GM10266 (cell line): ENCODE measurements at regions not wholly inside any gene's neighbourhood (a gene's known extent, or its start where the extent isn't known, plus 50 kb on each side); places are given as distances from the start of the nearest gene placed in this dataset.

ENCODE experiments used
- DNase-seq: peaks from one replicate; pipeline ENCODE4 v3.0.0; 2012; ENCODE audit errors: extremely low spot score
- TF ChIP-seq, protein P1 (sequence below): IDR thresholded peaks from 2 replicates; pipeline ENCODE4 v1.5.1; 2012; ENCODE audit warnings: mild to moderate bottlenecking, low read depth; ENCODE audit not compliant: control insufficient read depth, insufficient read depth; ENCODE audit errors: missing control alignments

DNA sequence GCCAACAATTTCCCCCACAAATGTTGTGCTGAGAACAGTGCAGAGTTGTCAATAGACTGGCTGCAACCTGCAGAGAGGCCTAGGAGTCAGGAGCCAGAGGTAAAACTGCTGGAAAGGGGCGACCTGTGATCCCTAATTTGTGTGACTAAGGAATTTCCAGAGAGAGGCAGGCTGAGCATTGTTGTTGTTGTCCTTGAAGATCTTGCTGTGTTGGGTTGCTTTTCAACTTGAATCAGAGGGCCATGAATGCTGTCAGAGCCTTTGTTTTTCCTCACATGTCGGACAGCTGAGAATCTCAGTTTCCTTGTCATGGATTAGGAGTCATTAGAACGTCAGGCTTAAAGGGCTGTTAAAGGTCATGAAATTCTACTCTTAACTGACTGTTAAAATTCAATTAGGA lies 134.6 kb upstream of the ASTN2 start:
- TF ChIP-seq, protein P1, sequence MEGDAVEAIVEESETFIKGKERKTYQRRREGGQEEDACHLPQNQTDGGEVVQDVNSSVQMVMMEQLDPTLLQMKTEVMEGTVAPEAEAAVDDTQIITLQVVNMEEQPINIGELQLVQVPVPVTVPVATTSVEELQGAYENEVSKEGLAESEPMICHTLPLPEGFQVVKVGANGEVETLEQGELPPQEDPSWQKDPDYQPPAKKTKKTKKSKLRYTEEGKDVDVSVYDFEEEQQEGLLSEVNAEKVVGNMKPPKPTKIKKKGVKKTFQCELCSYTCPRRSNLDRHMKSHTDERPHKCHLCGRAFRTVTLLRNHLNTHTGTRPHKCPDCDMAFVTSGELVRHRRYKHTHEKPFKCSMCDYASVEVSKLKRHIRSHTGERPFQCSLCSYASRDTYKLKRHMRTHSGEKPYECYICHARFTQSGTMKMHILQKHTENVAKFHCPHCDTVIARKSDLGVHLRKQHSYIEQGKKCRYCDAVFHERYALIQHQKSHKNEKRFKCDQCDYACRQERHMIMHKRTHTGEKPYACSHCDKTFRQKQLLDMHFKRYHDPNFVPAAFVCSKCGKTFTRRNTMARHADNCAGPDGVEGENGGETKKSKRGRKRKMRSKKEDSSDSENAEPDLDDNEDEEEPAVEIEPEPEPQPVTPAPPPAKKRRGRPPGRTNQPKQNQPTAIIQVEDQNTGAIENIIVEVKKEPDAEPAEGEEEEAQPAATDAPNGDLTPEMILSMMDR, result no peak
- no peak for DNase-seq

- TF ChIP-seq, protein P1, result no peak
- DNase-seq, result no peak
Measured at GRCh38 chr9:117548556-117548955, 133.7 kb upstream of the ASTN2 start.

- TF ChIP-seq, protein P1, result no peak
- no peak for DNase-seq
Measured at GRCh38 chr9:117547904-117548303, 133.0 kb upstream of the ASTN2 start.

DNA sequence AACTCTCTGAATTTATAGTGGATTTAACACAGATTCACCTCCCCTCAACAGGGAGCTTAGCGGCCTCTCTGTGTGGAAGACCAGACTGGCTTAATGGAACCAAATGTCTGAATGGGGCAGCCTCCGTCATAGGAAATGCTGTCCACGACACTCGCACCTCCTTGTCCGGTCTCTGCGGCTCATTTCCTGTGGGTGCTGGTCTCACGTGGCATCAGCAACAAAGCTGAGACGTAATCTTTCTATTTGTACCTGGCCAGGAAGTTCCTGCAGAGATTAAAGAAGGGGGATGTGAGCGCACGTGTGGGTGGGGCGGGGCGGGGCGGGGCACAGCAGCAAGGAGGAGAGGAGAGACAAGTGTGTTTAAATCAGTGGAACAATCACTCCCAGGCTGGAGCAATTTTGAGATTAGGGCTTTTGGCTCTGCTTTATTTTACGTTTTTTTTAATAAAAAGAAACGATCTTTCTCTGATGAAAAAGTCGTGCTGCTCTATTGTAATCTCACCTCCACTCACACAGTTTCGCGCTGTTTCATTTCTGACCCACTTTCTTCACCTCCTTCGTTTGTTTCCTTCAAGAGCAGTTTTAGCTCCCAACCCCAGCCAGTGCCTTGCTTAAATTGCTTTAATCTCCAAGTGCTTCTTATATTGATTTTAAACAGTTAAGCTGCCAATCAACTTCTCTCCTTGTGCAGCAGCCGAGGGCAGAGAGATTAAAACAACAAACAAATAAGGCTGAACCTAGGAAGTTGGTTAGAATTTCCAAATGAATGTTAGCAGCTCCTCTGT lies 132.2 kb upstream of the ASTN2 start:
- TF ChIP-seq, protein P1, result no peak
- DNase-seq, result no peak

DNA sequence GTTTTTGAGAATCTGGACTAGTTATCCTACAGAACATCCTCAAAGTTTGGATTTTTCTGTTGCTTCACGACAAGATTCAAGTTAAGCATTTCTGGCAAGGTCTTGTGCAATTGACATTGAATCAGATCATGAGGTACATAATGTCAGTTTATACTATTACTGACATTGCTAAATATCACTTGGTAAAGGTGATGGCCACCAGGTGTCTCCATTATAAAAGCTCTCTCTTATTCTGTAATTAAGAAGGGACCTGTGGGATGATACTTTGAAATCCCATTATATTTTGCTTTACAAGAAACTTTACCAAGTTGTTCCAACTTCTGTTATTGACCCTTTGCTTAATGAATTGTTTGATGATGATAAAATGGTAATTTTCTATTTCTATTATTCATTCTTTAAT lies 131.0 kb upstream of the ASTN2 start:
- no peak for DNase-seq

DNA sequence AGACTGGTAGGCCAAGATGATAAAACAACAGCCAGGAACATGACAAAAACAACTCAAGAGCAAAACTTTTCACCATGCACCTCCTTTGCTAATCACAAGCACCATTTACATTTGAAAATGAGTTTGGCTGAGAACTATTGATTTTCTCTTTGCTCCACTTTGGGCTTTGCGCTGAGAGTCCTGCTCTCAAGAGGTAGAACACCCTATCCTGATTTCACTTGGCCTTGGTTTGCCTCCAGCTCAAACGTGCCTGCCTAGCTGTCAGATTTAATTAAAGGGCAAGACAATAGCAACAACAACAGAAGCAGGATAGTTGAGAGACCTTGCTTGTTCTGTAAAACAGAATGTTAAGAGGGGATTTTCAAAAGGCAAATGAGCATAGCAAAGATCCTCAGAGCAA lies 128.2 kb upstream of the ASTN2 start:
- no peak for DNase-seq
- TF ChIP-seq, protein P1, result no peak

More for the DNA sequence above, 131.0 kb upstream of the ASTN2 start:
- TF ChIP-seq, protein P1, result no peak

DNA sequence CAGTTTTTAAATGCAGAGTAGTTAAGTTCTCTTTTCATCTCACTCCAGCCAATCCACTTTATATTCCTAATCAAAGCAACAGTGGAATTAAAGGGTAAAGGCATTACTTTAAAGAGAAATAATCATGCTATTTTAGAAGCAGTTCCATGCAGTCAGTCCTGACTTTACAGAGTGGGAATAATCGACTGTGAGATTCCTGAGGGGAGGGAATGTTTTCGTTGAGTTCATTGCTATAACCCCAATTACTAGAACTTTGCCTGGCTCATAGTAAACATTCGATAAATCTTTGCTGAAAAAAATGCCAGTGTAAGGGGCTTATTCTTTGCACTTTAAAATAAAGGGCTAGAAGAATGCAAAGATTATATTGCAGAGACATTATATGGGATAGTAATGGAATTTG lies 127.2 kb upstream of the ASTN2 start:
- DNase-seq, result no peak
- TF ChIP-seq, protein P1, result no peak
